ENCODE measurements at regions not wholly inside any gene's neighbourhood (a gene's known extent, or its start where the extent isn't known, plus 50 kb on each side); places are given as distances from the start of the nearest gene placed in this dataset.

- no peak for DNase-seq (ENCODE audit: low spot score)
These were observed 205.6 kb downstream of the PSAT1 start for GRCh38 chr9:78502566-78502965.

DNA sequence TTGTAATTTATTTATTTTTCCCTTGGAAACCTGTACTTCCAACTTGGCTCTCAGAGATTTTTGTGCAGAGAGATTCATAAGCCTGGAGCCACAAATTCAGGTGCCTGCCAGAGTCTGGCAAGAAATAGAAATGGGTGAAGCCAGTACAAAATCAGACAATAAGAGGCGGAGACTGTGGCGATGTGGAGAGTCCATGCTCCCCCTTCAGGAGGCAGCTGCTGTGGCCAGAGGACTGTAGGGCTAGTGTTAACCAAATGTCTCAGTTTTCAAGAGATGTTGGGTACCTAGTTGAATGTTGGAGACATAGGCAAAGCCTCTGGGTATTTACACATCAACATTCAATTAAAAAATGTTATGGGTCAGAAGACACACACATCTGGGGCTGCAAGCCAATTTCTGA, 208.6 kb downstream of the PSAT1 start:
- no peak for DNase-seq (ENCODE audit: low spot score)

GRCh38 chr9:78507037-78507436, 210.1 kb downstream of the PSAT1 start:
- DNase-seq (ENCODE audit: low spot score), result no peak

DNA sequence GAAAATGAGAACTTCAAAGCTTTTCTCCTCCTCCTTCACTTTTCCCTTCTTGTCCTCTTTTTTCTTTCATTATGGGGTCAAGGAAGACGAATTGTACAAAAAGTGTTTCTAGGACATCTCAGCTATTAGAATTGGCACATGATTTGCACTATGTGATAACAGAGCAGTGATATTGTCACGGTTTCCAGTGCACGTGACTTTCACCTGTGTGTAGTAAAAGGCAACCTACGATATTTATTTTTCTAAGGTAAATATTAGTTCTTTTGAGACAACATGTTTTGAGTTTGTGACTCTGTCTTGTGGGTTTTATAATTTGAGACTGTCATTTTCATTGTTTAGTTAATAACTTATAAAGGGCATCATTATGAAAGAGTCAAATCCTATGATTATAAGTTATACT, 213.1 kb downstream of the PSAT1 start:
- no peak for DNase-seq (ENCODE audit: low spot score)

GRCh38 chr9:78515108-78515507, 218.2 kb downstream of the PSAT1 start:
- no peak for DNase-seq (ENCODE audit: low spot score)

GRCh38 chr9:78519786-78520185, 222.9 kb downstream of the PSAT1 start:
- peak; percentile 6 for DNase-seq (ENCODE audit: low spot score)

- no peak for DNase-seq (ENCODE audit: low spot score)
These were observed 224.8 kb downstream of the PSAT1 start for GRCh38 chr9:78521680-78522079.

GRCh38 chr9:78525986-78526560, 229.1 kb downstream of the PSAT1 start:
- no peak for DNase-seq (ENCODE audit: low spot score)

DNA sequence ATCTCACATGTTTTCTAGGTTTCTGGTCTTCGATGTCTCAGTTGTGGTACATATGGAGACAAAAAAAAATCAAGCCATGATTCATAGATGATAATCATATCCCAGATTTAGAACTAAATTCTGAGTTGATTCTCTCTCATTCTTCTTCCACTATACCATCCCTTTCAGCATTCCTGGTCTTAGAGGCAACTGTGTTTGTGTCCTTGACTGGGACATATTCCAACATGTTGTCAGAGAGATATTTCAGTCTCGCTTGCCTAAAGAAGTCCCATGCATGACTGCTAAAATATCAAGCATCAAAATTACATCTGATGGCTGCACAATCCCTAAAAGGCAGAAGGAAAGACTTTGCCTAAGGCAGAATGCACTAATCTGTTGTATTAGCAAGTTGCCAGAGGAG, 236.6 kb downstream of the PSAT1 start:
- no peak for DNase-seq (ENCODE audit: low spot score)

- no peak for DNase-seq (ENCODE audit: low spot score)
These were observed 242.3 kb downstream of the PSAT1 start for GRCh38 chr9:78539188-78539587.

GRCh38 chr9:78539904-78540303, 243.0 kb downstream of the PSAT1 start:
- peak; percentile 18 for DNase-seq (ENCODE audit: low spot score)

DNA sequence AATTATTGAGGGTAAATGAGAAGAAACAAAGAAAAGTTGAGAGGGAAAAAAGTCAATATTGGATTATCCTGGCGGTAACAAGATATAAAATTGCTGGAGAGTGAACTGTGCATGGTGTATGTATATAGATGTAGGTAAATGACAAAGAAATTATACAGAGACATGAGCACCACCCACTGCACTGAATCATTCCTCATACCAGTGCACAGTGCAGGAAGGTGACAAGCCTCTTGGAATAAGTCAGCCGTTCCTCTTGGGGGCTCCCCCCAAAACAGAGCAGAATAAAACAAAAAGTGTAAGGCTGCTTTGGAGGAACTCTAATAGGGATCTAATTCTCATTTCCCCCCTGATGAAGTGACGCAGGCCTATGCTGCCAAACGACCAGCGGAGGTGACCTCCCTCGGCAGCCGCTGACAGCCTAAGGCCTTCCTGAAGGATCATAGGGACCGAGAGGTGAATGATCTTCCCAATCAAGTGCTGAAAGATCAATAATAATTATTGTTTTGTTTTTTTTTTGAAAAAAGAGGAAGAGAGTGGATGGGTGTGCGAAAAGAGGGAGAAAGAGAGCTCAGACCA, 245.0 kb downstream of the PSAT1 start:
- DNase-seq (ENCODE audit: low spot score), result no peak

DNA sequence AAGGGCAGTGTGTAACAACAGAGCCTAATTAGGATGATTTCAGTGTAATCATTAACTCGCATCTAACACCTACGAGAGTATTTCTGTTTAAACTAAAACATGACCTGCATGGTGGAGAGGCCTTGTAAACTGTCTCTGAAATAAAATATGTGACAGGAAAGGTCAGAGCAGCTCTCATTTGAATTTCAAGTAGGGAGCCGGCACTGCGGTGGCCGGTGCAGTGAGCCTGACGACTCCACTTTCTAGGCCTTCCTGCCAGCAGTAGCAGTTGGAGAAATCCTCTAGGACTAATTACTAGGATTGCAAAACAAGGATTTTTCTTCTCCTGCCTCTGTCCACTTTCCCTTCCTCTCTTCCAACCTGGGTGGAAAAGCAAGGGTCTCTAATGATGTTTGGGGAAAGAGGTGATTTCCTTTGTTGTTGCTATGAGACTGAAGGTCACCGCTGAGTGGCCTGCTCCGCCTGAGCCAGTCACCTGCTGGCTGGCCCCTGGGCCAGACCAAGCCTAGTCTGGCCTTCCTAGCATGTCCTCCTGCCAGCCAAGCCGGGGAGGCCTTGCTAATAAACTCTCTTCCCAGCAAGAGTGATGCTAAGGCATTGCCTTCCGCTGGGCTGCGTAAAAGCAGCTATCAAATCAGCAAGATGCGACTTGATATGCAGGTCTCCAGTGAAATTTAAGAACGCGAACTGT, 245.7 kb downstream of the PSAT1 start:
- DNase-seq (ENCODE audit: low spot score), result no peak

DNA sequence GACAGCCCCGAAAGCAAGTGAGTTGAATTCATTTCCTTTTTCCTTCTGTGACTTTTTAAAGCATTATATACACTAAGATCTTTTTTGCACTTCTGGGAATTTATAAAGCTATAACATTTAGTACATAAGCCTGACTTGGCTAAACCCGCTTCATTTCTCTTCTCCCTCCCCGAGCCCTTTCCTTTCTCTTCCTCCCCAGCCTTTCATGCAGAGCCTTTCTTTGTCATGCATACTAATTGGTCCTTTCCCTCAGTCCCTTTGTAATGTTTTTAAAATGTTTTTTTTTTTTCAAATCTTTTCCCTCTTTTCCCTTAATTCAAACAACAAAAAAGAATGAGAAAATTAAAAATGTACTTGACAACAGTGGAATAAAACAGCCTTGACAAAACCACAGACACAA, 246.4 kb downstream of the PSAT1 start:
- no peak for DNase-seq (ENCODE audit: low spot score)

DNA sequence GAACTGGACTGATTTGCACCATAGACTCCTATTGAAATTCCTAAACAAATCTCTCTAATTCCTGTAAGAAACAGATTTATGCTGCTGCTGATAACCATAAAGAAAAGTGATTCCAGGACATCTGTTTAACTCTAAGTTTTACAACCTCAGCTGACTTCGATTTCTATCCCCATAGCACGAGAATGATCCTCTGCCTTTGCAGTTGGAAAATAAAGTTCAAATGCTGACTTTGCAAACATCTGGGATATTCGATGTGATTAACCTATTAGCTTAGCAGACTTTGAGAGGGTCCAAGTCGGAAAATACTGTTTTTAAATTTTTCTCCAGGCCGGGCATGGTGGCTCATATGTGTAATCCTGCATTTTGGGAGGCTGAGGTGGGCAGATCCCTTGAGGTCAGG, 247.3 kb downstream of the PSAT1 start:
- no peak for DNase-seq (ENCODE audit: low spot score)

DNA sequence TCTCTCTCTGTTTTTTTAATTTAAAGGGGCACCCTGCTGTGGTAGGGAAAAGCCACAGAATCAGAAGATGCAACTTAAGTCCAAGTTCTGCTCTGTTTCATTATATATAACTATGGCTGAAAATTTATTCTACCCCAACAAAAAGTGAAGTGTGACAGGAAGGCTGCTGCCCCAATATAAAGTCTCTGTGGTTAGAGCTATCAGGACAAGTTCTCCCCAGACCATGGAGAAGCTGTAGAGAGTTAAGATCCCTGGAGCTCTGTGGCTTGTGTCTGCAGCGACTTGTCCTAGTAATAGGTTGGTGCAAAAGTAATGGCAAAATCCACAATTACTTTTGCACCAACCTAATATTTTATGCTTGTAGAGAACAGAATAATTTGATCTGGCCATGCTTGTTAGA, 250.9 kb downstream of the PSAT1 start:
- no peak for DNase-seq (ENCODE audit: low spot score)

- DNase-seq (ENCODE audit: low spot score), result no peak
These were observed 251.7 kb downstream of the PSAT1 start for GRCh38 chr9:78548670-78549069.

DNA sequence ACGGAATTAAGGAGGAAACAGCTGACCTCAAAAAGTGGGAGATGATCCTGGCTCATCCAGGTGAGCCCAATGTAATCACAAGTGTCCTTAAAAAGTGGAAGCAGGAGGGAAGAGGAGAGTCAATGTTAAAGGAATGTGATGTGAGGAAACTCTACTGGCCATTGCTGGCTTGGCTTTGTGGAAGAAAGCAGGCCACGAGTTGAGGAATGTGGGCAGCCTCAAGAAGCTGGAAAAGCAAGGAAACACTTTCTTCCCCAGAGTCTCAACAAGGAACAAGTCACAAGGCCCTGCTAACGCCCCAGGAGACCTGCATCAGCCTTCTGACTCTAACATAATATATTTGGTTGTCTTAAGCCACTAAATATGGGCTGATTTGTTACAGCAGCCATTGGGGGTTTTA, 252.8 kb downstream of the PSAT1 start:
- no peak for DNase-seq (ENCODE audit: low spot score)

DNA sequence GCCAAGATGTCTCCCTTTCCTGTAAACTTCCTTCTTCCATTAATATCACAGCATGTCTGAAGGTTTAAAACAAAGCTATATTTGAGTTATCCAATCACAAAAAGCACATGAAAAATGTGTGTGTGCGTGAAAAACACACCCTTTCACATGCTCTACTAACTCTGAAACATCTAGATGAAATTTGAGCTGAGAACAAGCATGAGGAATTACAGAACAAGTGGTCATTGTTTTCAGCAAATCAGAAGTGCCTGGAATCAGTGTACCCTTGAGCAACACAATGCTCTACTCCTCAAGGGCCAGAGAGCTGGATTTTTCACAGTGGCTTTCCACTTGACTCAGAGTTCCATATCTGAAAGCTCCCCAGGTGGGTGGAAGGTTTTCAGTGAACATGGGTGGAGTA, 255.9 kb downstream of the PSAT1 start:
- peak; percentile 66 for DNase-seq (ENCODE audit: low spot score)

GRCh38 chr9:78557540-78557939, 260.6 kb downstream of the PSAT1 start:
- DNase-seq (ENCODE audit: low spot score), result no peak

- no peak for DNase-seq (ENCODE audit: low spot score)
These were observed 262.5 kb downstream of the PSAT1 start for GRCh38 chr9:78559449-78559885.

- no peak for DNase-seq (ENCODE audit: low spot score)
These were observed 265.1 kb downstream of the PSAT1 start for GRCh38 chr9:78562021-78562420.

GRCh38 chr9:78563269-78563668, 266.3 kb downstream of the PSAT1 start:
- DNase-seq (ENCODE audit: low spot score), result no peak

DNA sequence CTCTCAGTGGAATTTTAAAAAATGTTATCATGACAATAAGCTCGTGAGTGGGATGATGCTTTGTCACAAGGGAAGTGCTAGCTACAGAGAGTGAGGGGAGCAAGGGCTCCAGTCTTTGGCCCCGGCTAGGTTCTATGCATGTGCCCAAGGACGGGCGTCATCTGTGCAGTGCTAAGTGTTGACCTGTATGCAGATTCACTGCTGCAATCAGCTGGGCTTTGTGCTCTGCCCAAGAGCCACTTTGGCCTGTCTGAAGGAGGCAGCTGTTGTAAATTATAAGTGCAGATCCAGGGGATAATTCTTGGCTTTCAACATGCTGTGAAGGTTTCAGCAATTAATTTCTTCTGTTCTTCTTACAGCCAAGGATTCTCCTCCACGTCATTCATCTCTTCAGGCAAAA, 268.6 kb downstream of the PSAT1 start:
- DNase-seq (ENCODE audit: low spot score), result no peak

Measured in SW480 (cell line).